ENCODE measurements at regions not wholly inside any gene's neighbourhood (a gene's known extent, or its start where the extent isn't known, plus 50 kb on each side); places are given as distances from the start of the nearest gene placed in this dataset.

DNA sequence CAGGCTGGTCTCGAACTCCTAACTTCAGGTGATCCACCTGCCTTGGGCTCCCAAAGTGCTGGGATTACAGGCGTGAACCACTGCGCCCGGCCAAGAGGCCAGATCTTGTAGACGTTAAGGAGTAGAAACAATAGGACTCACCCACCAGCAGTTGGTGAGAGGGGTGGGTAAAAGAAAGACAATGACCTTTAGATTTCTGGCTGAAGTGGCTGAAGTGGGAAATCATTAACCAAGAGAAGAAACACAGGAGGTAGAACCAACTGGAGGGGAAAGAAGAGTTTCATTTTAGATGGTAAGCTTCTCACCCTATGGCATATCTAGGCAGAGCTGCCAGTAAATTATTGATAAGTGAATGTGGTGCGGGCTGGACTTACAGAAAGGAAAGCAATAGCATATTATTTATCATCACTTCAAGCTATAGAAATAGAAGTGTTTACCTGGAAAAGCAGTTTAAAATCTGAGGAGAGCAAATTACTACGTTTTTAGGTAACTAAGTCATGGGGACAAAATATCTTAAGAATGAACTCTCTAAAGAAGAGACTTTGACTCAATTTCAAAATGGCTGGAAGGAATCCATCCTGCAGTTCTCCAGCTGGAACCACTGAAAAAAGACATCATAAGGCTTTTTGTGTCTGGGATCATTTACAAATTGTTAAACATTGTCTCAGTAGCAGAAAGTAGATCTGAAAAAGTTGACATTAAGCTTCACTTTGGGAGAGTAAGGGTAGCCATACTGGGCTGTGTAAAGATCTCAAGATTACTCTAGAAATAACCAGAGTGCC is 109.6 kb downstream of the ALDH8A1 start:
- TF ChIP-seq, protein P1, sequence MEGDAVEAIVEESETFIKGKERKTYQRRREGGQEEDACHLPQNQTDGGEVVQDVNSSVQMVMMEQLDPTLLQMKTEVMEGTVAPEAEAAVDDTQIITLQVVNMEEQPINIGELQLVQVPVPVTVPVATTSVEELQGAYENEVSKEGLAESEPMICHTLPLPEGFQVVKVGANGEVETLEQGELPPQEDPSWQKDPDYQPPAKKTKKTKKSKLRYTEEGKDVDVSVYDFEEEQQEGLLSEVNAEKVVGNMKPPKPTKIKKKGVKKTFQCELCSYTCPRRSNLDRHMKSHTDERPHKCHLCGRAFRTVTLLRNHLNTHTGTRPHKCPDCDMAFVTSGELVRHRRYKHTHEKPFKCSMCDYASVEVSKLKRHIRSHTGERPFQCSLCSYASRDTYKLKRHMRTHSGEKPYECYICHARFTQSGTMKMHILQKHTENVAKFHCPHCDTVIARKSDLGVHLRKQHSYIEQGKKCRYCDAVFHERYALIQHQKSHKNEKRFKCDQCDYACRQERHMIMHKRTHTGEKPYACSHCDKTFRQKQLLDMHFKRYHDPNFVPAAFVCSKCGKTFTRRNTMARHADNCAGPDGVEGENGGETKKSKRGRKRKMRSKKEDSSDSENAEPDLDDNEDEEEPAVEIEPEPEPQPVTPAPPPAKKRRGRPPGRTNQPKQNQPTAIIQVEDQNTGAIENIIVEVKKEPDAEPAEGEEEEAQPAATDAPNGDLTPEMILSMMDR (IDR thresholded peaks at IDR 0.05) = no peak
- no peak for TF ChIP-seq POLR2A (IDR thresholded peaks at IDR 0.05)

Data from right lobe of liver (tissue), 4 donors.